IMR-90 (cell line): ENCODE measurements at regions not wholly inside any gene's neighbourhood (a gene's known extent, or its start where the extent isn't known, plus 50 kb on each side); places are given as distances from the start of the nearest gene placed in this dataset.

ENCODE experiments used
- ATAC-seq: fragments of 200-7000 bp; cut with Tn5 transposase; 2 replicates; pipeline ENCODE4 v1.9.1; 2020; ENCODE audit warnings: low read depth, mild to moderate bottlenecking, moderate library complexity
- BruUV-seq: library from RNA; stranded (reverse); fragments of 400-500 nt; replicated peaks from 2 replicates; lab custom pipeline; 2021; lab: Mats Ljungman, UMichigan
- CTCF ChIA-PET: fragments of 300-600 bp; formaldehyde crosslinking; extraction: SDS; loops from one replicate; lab custom pipeline; 2021; ENCODE audit warnings: antibody characterized with exemption; lab: Yijun Ruan, JAX
- POLR2A ChIA-PET: fragments of 300-600 bp; sonication (Branson Sonifier 250); formaldehyde crosslinking; loops from one replicate; lab custom pipeline; 2022; ENCODE audit warnings: antibody characterized with exemption; ENCODE audit not compliant: unreplicated experiment; lab: Charles Lee
- DNase-seq: peaks from one replicate; pipeline ENCODE4 v3.0.0; 2013
- H2AFZ ChIP-seq: replicated peaks from 2 replicates; pipeline ENCODE3; 2013; ENCODE audit warnings: low read length, mild to moderate bottlenecking; ENCODE audit not compliant: poor library complexity
- H2AK5ac ChIP-seq: 2 replicates; pipeline ENCODE4 v1.6.1; 2013; ENCODE audit warnings: low read depth, low read length, inconsistent platforms
- H2AK9ac ChIP-seq: replicated peaks from 2 replicates; pipeline ENCODE3; 2013; ENCODE audit warnings: mild to moderate bottlenecking, low read depth, low read length, moderate library complexity; ENCODE audit not compliant: poor library complexity
- H2BK120ac ChIP-seq: 2 replicates; pipeline ENCODE4 v1.6.1; 2013; ENCODE audit warnings: low read depth, low read length, inconsistent platforms
- H2BK15ac ChIP-seq: 3 replicates; pipeline ENCODE4 v1.6.1; 2013; ENCODE audit warnings: low read depth, low read length, inconsistent platforms
- H2BK20ac ChIP-seq: 2 replicates; pipeline ENCODE4 v1.6.1; 2013; ENCODE audit warnings: low read depth, mild to moderate bottlenecking, inconsistent platforms, low read length, moderate library complexity
- H2BK5ac ChIP-seq: 2 replicates; pipeline ENCODE4 v1.6.1; 2013; ENCODE audit warnings: mild to moderate bottlenecking, low read depth, low read length, inconsistent platforms; ENCODE audit not compliant: poor library complexity, severe bottlenecking
- H3K14ac ChIP-seq: replicated peaks from 2 replicates; pipeline ENCODE4 v1.6.1; 2013; ENCODE audit warnings: low read depth, low read length, inconsistent platforms
- H3K18ac ChIP-seq: 2 replicates; pipeline ENCODE4 v1.6.1; 2013; ENCODE audit warnings: low read depth, low read length, control low read depth
- H3K23ac ChIP-seq: 2 replicates; pipeline ENCODE4 v1.6.1; 2013; ENCODE audit warnings: low read depth, low read length, inconsistent platforms
- H3K27ac ChIP-seq: 2 replicates; pipeline ENCODE4 v1.5.1; 2013; ENCODE audit warnings: mild to moderate bottlenecking, control low read depth, low read length; ENCODE audit not compliant: insufficient read depth
- H3K27me3 ChIP-seq: 2 replicates; pipeline ENCODE4 v1.6.1; 2013; ENCODE audit warnings: low read length; ENCODE audit not compliant: control insufficient read depth, insufficient read depth
- H3K36me3 ChIP-seq: 2 replicates; pipeline ENCODE4 v1.6.1; 2013; ENCODE audit warnings: low read length, mixed read lengths; ENCODE audit not compliant: control insufficient read depth, insufficient read depth
- H3K4ac ChIP-seq: 2 replicates; pipeline ENCODE4 v1.6.1; 2013; ENCODE audit warnings: low read depth, low read length, inconsistent platforms
- H3K4me1 ChIP-seq: 2 replicates; pipeline ENCODE4 v1.6.1; 2013; ENCODE audit warnings: low read length, mixed read lengths; ENCODE audit not compliant: control insufficient read depth, insufficient read depth
- H3K4me2 ChIP-seq: 2 replicates; pipeline ENCODE4 v1.6.1; 2013; ENCODE audit warnings: low read depth, mild to moderate bottlenecking, control low read depth, low read length, moderate library complexity
- H3K4me3 ChIP-seq: 2 replicates; pipeline ENCODE4 v1.5.1; 2013; ENCODE audit warnings: low read depth, mild to moderate bottlenecking, control low read depth, low read length, moderate library complexity; ENCODE audit not compliant: insufficient read depth
- H3K56ac ChIP-seq: 2 replicates; pipeline ENCODE4 v1.6.1; 2013; ENCODE audit warnings: low read length, inconsistent platforms; ENCODE audit not compliant: insufficient read depth; ENCODE audit errors: extremely low read depth
- H3K79me1 ChIP-seq, 2 experiments: 2 replicates each; pipeline ENCODE4 v1.6.1; 2013; ENCODE audit warnings: low read length in 2 of 2, inconsistent platforms in 1 of 2, low read depth in 1 of 2
- H3K9ac ChIP-seq: 2 replicates; pipeline ENCODE4 v1.6.1; 2013; ENCODE audit warnings: low read depth, low read length, control low read depth
- H3K9me1 ChIP-seq: 2 replicates; pipeline ENCODE4 v1.6.1; 2013; ENCODE audit warnings: low read length, inconsistent platforms; ENCODE audit not compliant: insufficient read depth
- H3K9me3 ChIP-seq: 2 replicates; pipeline ENCODE4 v1.6.1; 2013; ENCODE audit warnings: low read length; ENCODE audit not compliant: control insufficient read depth, insufficient read depth
- H4K20me1 ChIP-seq: 2 replicates; pipeline ENCODE4 v1.6.1; 2013; ENCODE audit warnings: low read length, inconsistent platforms; ENCODE audit not compliant: insufficient read depth
- H4K5ac ChIP-seq: 2 replicates; pipeline ENCODE4 v1.6.1; 2013; ENCODE audit warnings: mild to moderate bottlenecking, low read depth, low read length, control low read depth
- H4K8ac ChIP-seq, 2 experiments: 2 replicates each; pipeline ENCODE4 v1.6.1; 2013; ENCODE audit warnings: low read depth in 2 of 2, low read length in 2 of 2, control low read depth in 1 of 2, inconsistent platforms in 1 of 2
- H4K91ac ChIP-seq: 2 replicates; pipeline ENCODE4 v1.6.1; 2013; ENCODE audit warnings: low read depth, low read length, inconsistent platforms; ENCODE audit not compliant: insufficient read depth
- BHLHE40 ChIP-seq: fragments of 150-350 bp; IDR thresholded peaks from 2 replicates; pipeline ENCODE4 v1.6.1; 2016; ENCODE audit warnings: mild to moderate bottlenecking, low read depth, low read length
- CEBPB ChIP-seq: IDR thresholded peaks from 2 replicates; pipeline ENCODE4 v1.6.1; 2012; ENCODE audit warnings: low read depth, low read length, improper control_type of control experiment
- CHD1 ChIP-seq: IDR thresholded peaks from 2 replicates; pipeline ENCODE4 v1.6.1; 2012; ENCODE audit warnings: low read depth, low read length, improper control_type of control experiment
- FOS ChIP-seq: fragments of 150-350 bp; IDR thresholded peaks from 2 replicates; pipeline ENCODE4 v1.6.1; 2016; ENCODE audit warnings: low read depth, low read length
- MAFK ChIP-seq: IDR thresholded peaks from 2 replicates; pipeline ENCODE4 v1.6.1; 2012; ENCODE audit warnings: low read depth, low read length, improper control_type of control experiment
- MAZ ChIP-seq: IDR thresholded peaks from 2 replicates; pipeline ENCODE4 v1.6.1; 2012; ENCODE audit warnings: low read depth, mild to moderate bottlenecking, low read length, improper control_type of control experiment, moderate library complexity, borderline replicate concordance
- MXI1 ChIP-seq: IDR thresholded peaks from 2 replicates; pipeline ENCODE4 v1.6.1; 2012; ENCODE audit warnings: low read depth, mild to moderate bottlenecking, low read length, moderate library complexity, borderline replicate concordance
- NFE2L2 ChIP-seq: fragments of 150-350 bp; IDR thresholded peaks from 2 replicates; pipeline ENCODE4 v1.6.1; 2016; ENCODE audit warnings: low read depth, mild to moderate bottlenecking, low read length
- POLR2A ChIP-seq: IDR thresholded peaks from 2 replicates; pipeline ENCODE4 v1.6.1; 2012; ENCODE audit warnings: mild to moderate bottlenecking, low read depth, low read length
- RAD21 ChIP-seq: IDR thresholded peaks from 2 replicates; pipeline ENCODE4 v1.6.1; 2012; ENCODE audit warnings: low read length, improper control_type of control experiment
- SMC3 ChIP-seq: fragments of 150-350 bp; IDR thresholded peaks from 2 replicates; pipeline ENCODE4 v1.6.1; 2016; ENCODE audit warnings: low read depth, mild to moderate bottlenecking, antibody characterized with exemption, low read length, moderate library complexity
- USF2 ChIP-seq: fragments of 150-350 bp; IDR thresholded peaks from 2 replicates; pipeline ENCODE4 v1.6.1; 2017; ENCODE audit warnings: mild to moderate bottlenecking, antibody characterized with exemption, low read length, low read depth
- WGBS, 2 experiments: methylation state at CpG; one replicate each; pipeline versions ENCODE4 v1.1.5 to v1.1.7; 2013; ENCODE audit warnings: missing lambda C conversion rate in 2 of 2; ENCODE audit not compliant: insufficient read length in 1 of 2; ENCODE audit errors: extremely low coverage in 2 of 2; 5-methylcytosine and 5-hydroxymethylcytosine counted together
- dilution Hi-C: fragments of 300-500 bp; cut with HindIII; formaldehyde crosslinking; loops from one replicate; pipeline ENCODE4 v1.14.3; 2018; ENCODE audit warnings: low sequenced_read_pairs; ENCODE audit not compliant: unreplicated experiment
- in situ Hi-C: fragments of 300-500 bp; cut with MboI; formaldehyde crosslinking; loops from 3 replicates; pipeline ENCODE4 v1.14.3; 2019; ENCODE audit warnings: low sequenced_read_pairs, inconsistent platforms, mixed read lengths
- intact Hi-C: fragments of 100-400 bp; cut with micrococcal nuclease; formaldehyde crosslinking; loops from 2 replicates; pipeline ENCODE4 v1.10.0; 2022
- TF ChIP-seq, protein P1 (sequence below): fragments of 150-350 bp; IDR thresholded peaks from 2 replicates; pipeline ENCODE4 v1.6.1; 2016; ENCODE audit warnings: low read depth, mild to moderate bottlenecking, low read length, moderate library complexity, borderline replicate concordance
- TF ChIP-seq, protein P2 (sequence below): conservative IDR thresholded peaks from 2 replicates; pipeline ENCODE4 v1.5.1; 2012; ENCODE audit warnings: mild to moderate bottlenecking, low read depth, low read length, improper control_type of control experiment

DNA sequence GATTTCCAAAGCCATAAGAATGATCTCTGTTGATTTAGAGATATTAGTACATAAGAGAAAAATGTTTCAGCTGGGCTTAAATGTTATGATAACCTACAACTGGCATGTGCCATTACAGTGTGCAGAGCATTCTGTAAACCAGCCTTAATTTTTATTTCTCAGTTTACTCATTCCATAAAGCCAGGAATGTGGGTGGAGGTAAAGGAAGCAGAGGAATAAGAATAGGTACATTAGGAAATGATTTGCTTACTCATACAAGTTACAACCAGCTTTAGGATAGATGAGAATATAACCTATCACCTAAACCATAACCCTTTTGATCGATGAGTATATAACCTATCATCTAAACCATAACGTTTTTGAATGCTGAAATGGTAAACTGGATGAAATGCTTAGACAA is 1394.7 kb upstream of the ACVR2A start:
- no peak overlapping the region for H2BK15ac ChIP-seq
- no peaks in the 10 kb centered on the region for H3K9me1 ChIP-seq
- no peak overlapping the region for H3K4me2 ChIP-seq
- no peak overlapping the region for H3K4me3 ChIP-seq
- no peaks in the 10 kb centered on the region for H3K79me1 ChIP-seq
- in situ Hi-C loops, result no loop called here
- no peak overlapping the region for H4K8ac ChIP-seq
- H4K91ac ChIP-seq, result no peak overlapping the region
- H2AK9ac ChIP-seq, result no peak overlapping the region
- TF ChIP-seq POLR2A (no peak), CHD1 (no peak), USF2 (no peak), CEBPB (no peak), MAFK (no peak), BHLHE40 (no peak), MAZ (no peak), NFE2L2 (no peak), SMC3 (no peak), RAD21 (no peak), FOS (no peak), MXI1 (no peak)
- TF ChIP-seq, protein P1, sequence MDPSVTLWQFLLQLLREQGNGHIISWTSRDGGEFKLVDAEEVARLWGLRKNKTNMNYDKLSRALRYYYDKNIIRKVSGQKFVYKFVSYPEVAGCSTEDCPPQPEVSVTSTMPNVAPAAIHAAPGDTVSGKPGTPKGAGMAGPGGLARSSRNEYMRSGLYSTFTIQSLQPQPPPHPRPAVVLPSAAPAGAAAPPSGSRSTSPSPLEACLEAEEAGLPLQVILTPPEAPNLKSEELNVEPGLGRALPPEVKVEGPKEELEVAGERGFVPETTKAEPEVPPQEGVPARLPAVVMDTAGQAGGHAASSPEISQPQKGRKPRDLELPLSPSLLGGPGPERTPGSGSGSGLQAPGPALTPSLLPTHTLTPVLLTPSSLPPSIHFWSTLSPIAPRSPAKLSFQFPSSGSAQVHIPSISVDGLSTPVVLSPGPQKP, result no peak
- TF ChIP-seq, protein P2, sequence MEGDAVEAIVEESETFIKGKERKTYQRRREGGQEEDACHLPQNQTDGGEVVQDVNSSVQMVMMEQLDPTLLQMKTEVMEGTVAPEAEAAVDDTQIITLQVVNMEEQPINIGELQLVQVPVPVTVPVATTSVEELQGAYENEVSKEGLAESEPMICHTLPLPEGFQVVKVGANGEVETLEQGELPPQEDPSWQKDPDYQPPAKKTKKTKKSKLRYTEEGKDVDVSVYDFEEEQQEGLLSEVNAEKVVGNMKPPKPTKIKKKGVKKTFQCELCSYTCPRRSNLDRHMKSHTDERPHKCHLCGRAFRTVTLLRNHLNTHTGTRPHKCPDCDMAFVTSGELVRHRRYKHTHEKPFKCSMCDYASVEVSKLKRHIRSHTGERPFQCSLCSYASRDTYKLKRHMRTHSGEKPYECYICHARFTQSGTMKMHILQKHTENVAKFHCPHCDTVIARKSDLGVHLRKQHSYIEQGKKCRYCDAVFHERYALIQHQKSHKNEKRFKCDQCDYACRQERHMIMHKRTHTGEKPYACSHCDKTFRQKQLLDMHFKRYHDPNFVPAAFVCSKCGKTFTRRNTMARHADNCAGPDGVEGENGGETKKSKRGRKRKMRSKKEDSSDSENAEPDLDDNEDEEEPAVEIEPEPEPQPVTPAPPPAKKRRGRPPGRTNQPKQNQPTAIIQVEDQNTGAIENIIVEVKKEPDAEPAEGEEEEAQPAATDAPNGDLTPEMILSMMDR, result no peak
- H3K27me3 ChIP-seq, result no peaks in the 10 kb centered on the region
- no peaks in the 10 kb centered on the region for H3K9me3 ChIP-seq
- no peak for ATAC-seq
- H2AFZ ChIP-seq, result no peak overlapping the region
- no peaks in the 10 kb centered on the region for H3K36me3 ChIP-seq
- BruUV-seq, result no TSS peak
- intact Hi-C loops, result no loop called here
- H3K14ac ChIP-seq, result no peak overlapping the region
- H2AK5ac ChIP-seq, result no peak overlapping the region
- no peak overlapping the region for H3K9ac ChIP-seq
- H2BK20ac ChIP-seq, result no peak overlapping the region
- no peak overlapping the region for H4K5ac ChIP-seq
- no peak for DNase-seq
- CTCF ChIA-PET, result no interaction called here
- no peak overlapping the region for H3K56ac ChIP-seq
- no peak overlapping the region for H2BK120ac ChIP-seq
- no peak overlapping the region for H3K4ac ChIP-seq
- H3K23ac ChIP-seq, result no peak overlapping the region
- no CpG with 5 or more reads among the region's 2 CpGs for WGBS, 2 experiments
- POLR2A ChIA-PET, result no interaction called here
- no peaks in the 10 kb centered on the region for H3K4me1 ChIP-seq
- no peak overlapping the region for H3K18ac ChIP-seq
- no peak overlapping the region for H3K27ac ChIP-seq
- dilution Hi-C loops, result no loop called here
- no peak overlapping the region for H2BK5ac ChIP-seq
- H4K20me1 ChIP-seq, result no peaks in the 10 kb centered on the region
